GM19372 (cell line): ENCODE measurements at regions not wholly inside any gene's neighbourhood (a gene's known extent, or its start where the extent isn't known, plus 50 kb on each side); places are given as distances from the start of the nearest gene placed in this dataset.
"Not testable (repeated sequence)": the region's sequence is repeated elsewhere in the genome, so short reads cannot be mapped to it uniquely, and the experiment has no call there.

ENCODE experiments used
- ATAC-seq: cut with Tn5 transposase; IDR thresholded peaks from one replicate; pipeline ENCODE4 v1.9.1; 2021; ENCODE audit warnings: mild to moderate bottlenecking, low read depth, moderate library complexity; ENCODE audit not compliant: unreplicated experiment

DNA sequence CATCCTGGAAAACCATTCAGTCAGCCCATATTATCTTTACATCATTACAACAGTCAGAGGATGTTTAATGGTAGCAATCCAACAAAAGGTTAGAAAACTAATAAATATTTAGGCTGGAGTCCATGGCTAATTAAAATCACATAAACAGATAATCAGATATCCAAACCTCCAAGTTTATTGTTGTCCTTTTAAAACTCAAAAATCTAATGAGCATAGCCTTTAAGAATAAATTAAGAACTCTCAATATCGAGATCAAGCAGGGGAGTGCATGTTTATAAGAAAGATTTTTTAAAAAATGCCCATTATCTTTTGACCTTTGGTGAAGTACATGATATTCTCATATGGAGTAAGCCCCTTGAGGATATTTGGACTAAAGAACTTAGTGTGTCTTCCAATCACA is 842.9 kb upstream of the SEMA6A start:
- no peak for ATAC-seq

DNA sequence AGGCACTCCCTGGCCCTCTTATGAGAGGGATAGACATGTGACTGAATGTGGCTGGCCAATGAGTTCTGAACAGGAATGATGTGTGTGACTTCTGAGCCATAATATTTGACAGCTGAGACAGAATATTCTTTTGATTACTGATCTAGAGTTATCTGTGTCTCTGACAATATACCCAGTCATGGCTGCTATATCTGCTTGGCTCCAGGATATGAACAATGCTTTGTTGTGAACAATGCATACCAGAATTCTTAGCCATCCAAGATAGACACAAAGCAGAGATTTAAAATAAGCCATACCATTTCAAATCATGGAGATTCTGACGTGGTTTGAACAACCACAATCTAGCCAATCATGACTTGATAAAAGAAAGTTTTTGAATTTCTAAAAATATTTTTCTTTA is 840.3 kb upstream of the SEMA6A start:
- no peak for ATAC-seq

DNA sequence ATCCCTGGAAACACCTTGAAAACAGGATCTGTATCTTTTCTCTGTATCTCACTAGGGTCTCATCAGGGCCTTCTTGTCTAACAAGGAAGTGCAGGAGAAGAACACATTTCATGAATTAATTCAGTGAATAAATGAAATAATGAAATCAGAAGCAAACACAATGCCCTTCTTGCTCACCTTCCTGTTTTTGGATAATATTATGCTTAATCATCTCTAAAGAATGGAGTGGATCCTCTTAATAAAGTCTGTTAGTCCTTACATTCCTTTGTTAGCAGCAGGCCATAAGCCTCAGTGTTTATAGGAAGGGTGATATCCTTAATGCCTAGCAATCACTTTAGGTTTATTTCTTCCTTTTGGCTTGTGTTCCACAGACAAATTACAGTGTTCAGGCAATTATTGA is 837.1 kb upstream of the SEMA6A start:
- no peak for ATAC-seq

DNA sequence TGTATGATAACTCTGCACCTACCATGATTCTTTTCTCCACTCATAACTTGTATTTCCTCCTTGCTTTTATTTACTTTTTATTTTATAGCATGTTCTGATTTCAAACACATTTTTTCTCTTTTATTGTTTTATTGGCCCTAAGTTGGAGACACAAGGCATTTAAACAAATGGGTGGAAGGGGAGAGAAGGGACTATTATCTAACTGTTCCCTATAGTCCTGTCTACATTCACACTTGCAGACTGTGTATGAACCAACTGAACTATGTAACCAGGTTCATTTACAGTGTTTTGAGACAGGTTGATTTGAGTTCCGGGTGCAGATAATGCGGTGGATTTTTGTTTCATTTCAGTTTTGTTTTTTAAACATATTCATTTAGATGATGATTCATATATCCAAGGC is 830.6 kb upstream of the SEMA6A start:
- ATAC-seq = no peak

DNA sequence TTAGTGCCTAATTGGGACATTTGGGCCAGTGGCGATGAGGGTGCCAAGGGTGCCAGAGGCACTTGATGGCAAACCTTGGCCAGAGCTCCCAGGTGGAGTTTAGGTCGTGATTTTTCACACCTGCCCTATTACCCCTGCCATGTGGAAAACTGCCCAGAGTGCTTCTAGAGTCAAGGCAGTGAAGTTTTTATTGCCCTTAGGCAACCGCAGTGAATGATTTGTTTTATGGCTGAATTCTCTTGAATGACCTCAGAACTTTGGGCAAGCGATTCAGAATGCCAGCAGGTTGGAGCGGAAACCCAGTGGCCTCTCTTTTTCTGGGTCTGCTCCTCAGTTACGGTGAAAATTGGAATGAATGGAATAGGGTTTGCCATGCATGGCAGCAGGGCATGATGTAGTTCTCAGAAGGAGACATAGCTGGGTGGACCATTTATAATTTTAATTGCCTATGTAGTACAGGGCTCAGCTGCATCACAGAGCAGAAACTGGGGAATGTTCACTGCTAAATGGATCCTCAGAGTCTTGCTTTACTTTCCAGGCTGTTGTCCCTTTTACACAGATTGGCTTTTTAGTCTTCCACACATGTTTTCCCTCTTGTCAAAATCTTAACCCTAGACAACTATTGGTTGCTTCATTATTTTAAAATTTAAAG is 820.0 kb upstream of the SEMA6A start:
- ATAC-seq = no peak

DNA sequence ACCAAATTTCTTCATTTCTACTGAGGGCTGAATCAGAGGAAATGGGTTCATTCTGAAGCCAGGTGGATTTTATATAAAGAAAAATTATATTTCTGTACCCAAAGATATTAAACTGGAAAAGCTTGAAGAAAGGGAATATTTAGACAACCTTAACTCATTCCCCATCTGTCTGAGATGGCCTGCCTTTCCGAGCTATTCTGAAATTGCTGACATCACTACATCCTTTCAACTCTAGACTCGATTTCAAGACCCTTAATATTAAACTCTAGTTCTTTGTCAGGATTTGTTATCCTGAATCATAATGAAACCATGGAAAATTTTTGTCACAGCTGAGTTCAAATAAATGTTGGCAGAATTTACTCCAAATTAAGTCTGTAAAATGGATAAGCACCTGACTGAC is 818.5 kb upstream of the SEMA6A start:
- ATAC-seq = no peak

DNA sequence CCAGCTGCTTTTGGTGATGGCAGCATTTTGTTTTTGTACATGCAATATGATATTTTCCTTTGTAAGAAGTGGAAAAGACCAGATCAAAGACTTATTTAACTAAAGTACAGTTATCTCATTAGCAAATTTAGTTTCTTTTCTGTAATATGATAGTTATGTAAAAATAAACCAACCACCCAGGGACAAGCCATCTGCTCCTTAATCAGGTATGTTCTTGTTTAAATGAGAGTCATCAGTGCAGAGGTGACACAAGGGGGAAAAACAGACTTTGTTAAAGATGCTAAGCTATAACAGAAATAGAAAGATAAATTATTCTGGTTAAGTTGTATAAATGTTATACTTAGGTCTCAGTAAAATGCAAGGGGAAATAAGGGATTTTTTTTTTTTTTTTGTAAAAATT is 805.7 kb upstream of the SEMA6A start:
- no peak for ATAC-seq

DNA sequence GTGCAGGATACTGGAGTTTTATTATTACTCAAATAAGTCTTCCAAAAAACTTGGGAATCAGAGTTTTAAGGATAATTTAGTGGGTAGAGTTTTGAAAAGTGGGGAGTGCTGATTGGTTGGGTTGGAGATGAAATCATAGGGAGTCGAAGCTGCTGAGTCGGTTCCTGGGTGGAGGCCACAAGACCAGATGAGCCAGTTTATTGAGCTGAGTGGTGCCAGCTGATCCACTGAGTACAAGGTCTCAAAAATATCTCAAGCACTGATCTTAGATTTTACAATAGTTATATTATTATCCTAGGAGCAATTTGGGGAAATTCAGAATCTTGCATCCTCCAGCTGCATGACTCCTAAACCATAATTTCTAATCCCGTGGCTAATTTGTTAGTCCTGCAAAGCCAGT is 804.9 kb upstream of the SEMA6A start:
- no peak for ATAC-seq

DNA sequence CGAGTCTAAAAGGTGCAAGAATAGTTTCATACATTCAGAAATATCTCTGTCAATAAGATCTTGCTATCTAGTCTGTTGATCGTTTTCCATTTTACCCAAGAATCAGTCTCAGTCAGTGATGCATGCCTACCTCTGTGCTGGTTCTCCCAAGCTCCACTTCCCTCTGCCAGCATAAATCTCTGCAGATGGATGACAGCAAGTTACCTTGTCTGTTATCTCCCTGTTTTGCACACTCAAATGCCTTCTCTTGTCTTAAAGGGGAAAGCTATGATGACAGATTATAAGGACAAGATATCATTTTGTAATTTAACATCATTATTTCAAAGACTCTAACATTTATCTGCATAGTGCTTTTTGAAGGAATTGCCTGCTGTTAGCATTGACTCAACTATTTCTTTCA is 802.1 kb upstream of the SEMA6A start:
- no peak for ATAC-seq

DNA sequence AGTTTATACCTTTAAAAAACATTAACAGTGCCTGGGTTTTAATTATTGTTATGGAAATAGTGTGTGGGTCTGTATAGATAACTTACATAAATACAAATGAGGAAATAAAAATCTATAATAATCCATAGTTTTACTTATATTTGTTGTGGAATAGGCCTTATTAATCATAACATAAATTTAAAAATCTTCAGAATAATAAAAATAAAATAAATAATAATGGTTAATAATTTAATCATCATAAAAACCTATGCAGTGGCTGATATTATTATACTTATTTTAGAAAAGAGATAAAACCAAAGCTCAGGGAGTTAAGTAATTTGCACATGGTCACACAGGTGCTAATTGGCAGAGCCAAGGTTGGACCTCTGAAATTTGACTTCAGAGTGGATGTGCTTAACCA is 785.3 kb upstream of the SEMA6A start:
- ATAC-seq = no peak

DNA sequence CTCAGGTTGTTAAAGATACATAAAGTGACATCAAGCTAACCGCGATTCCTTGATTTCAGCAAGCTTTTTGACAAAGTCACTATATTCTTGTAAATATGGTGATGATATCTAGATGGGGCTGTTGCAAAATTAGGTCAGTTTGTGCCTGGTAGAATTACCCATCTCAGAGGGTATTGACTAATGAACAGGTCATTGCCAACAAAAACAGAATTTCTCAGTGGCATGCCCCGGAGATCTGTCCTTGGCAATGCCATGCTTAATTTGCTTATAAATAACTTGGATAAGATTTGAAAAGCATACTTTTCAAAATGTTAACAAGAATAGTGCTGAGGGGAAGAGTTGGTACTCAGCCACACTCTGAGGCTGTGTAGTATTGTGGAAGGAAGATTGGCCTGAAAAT is 783.3 kb upstream of the SEMA6A start:
- ATAC-seq = no peak

DNA sequence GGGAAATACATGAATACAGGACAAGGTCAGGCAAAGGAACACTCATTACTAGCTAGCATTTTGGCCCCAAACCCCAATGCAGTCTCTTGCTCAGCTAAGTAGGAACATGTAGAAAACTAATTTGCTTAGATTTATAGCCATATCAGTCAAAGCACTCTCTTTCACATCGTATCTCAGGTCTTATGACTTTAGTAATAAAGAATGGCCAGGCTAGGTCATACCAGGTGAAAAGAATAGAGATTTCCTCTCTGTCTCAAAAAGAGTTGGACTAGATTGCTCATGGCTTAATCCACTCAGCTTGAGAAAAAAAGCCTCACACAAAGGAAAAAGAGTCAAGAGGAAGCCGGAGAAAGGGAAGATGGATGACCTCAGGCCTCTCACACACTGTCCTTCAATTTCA is 772.7 kb upstream of the SEMA6A start:
- ATAC-seq = no peak

DNA sequence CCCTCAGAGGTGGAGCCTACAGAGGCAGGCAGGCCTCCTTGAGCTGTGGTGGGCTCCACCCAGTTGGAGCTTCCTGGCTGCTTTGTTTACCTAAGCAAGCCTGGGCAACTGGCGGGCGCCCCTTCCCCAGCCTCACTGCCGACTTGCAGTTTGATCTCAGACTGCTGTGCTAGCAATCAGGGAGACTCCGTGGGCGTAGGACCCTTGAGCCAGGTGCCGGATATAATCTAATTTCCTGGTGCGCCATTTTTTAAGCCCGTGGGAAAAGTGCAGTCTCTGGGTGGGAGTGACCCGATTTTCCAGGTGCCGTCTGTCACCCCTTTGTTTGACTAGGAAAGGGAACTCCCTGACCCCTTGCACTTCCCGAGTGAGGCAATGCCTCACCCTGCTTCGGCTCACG is 769.1 kb upstream of the SEMA6A start:
- ATAC-seq = not testable (repeated sequence)

DNA sequence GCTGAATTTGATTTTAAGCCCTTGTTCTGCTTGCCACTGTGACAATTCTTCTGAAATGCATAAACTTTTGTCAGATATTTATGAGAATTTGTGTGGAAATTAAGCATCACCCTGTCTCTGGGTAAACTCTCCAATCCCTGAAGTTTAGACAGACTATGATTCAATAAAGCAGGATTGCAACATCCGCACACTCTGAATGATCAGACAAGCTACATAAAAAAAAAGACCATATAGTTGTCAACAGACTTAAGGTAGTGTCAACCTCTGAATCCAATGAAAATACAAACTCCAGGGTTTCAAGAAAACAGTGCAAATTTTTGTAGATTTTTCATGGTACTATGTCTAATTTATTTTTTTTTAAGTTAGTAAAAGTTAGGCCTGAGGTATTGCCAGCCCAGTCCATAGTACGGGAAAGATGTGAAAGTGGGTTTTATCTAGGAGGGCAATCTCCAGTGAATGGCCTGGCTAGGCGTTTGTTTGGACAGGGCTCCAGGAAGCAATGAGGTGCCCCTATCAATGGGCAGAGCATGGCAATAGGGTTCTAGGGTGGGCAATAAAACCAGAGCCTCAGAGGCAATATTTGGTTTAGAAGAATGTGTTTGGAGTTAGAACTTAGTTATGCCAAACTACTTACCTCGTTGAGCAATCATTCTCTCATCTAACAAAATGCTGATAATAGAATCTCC is 762.6 kb upstream of the SEMA6A start:
- no peak for ATAC-seq

DNA sequence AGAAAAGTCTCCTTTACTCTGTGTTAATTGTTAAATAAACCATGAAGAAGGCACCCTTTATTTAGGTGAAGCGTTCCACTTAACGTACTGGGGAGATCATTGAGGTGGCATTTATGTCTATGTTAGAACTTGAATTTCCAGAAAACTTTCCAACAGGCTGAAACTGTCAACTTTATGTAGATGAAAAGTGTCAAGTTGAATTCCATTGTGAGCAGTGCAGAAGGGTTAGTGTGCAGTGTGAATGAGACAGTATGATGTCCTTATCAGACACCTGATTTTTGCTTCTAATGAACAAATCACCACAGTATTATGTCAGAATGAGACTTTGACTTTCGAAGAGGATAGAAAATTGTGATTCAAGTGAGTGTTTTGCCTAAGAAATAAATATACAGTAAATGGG is 761.6 kb upstream of the SEMA6A start:
- no peak for ATAC-seq

DNA sequence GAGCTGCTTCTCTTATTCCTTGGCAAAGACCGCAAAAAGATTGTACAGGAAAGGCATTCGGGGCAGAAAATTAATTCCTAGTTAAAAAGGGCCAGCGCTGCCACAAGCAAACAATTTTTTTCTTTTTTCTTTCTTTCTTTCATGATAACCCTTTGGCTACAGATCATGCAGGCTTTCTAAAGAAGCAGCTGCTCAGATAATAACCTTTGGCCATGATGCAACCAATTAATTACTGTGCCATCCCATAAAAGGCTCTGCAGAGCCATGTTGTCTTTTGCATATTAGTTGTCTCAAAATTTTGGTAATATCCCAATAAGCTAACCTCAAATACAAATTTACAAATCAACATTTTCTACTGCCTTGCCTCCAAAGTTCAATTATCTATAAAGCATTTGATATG is 758.4 kb upstream of the SEMA6A start:
- no peak for ATAC-seq

DNA sequence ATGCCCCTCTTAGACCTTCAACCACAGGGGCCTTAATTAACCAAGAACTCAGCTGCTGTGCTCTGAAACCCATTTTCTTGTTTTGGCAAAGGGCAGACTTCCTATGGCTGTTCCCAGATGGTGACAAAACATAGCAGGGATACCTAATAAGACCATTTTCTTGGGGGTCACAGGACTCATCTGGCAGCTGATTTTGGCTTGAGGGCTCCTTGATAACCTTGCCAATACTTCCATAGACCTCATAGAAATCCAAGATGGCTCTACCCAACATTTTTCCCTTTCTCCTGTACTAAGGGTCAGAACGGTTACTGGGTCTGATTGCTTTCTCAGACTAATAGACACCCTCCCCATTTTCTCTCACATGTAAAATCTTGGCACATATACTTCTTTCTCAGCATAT is 757.7 kb upstream of the SEMA6A start:
- no peak for ATAC-seq

DNA sequence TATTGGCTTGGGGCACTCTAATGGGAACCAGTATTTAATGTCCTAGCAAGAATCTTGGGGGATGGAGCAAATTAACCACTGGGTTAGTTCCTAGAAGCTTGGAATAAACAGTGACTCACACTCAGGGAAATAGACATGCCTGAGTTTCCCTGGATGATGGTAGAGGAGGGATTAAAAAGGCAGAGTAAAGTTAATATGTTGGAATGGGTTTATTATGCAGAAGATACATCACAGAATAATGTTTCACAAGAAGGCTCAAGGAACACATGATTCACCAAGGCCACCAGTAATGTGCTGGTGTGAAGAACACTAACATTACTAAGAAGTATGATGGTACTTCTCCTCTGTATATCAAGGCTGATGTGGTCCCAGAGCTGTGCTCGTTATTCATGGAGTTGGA is 752.9 kb upstream of the SEMA6A start:
- ATAC-seq = no peak

DNA sequence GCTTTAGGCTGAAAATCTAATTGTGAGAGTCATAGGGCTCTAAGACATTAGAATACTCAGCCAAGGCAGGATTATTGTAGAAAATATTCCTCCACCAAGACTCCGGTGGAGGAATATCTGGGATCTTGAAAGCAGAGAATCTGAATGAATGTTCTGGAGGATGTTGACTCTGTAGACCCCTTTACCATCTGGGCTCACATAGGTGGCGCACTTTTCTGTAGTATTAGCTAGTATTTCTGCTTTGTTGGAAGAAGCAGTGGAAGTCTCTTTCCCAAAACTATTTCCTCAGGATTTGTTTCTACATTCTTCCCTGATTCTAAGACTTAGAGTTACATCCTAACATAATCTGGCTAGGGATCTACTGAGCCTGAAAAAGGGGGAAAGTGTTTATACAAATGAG is 752.4 kb upstream of the SEMA6A start:
- no peak for ATAC-seq

DNA sequence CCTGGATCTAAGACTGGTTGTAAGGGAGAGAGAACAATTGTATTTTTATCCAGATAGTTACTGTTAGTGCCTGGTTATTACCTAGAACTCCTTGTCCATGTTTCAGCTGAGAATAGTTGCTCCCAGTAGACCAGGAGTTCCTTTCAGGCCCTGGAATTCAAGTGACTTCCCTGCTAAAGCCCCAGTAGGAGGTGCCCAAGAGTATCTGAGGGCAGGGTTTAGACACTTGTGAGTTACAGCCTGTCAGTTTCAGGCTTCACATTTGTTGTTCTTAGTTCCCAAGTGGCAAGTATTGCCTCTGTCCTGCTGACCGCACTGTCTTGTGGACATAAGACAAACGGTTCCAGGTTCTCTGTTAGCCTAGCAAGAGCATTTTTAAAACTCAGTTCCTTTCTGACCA is 743.9 kb upstream of the SEMA6A start:
- no peak for ATAC-seq

DNA sequence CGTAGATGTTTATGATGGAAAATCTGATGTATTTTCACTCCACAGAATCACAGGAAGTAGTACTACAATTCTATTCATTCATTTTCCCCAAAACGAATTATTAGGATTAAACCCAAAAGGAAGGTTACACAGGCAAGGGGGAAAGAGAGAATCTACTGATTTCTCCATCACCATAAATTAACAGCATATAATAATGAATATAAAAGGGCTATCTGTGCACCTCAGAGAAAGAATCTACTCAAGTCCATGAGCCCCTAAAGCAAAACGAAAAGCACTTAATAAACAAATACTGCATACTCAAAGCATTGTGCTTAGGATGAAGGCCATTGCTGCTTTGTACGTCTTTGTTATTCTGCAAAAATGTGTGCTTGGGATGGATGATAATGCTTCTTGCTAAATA is 740.5 kb upstream of the SEMA6A start:
- no peak for ATAC-seq

DNA sequence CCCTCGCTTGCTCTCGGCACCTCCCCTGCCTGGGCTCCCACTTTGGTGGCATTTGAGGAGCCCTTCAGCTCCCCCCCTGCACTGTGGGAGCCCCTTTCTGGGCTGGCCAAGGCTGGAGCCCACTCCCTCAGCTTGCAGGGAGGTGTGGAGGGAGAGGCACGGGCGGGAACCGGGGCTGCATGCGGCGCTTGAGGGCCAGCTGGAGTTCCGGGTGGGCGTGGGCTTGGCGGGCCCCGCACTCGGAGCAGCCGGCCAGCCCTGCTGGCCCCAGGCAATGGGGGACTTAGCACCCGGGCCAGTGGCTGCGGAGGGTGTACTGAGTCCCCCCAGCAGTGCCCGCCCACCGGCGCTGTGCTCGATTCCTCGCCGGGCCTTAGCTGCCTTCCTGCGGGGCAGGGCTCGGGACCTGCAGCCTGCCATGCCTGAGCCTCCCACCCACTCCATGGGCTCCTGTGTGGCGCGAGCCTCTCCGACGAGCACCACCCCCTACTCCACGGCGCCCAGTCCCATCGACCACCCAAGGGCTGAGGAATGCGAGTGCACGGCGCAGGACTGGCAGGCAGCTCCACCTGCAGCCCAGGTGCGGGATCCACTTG is 730.0 kb upstream of the SEMA6A start:
- ATAC-seq = not testable (repeated sequence)
